Glutamatergic neuron (in vitro differentiated cells): ENCODE measurements at regions not wholly inside any gene's neighbourhood (a gene's known extent, or its start where the extent isn't known, plus 50 kb on each side); places are given as distances from the start of the nearest gene placed in this dataset.

Source experiments
- DNase-seq: peaks from one replicate; pipeline ENCODE4 v3.0.0; 2022
- H3K27ac Mint-ChIP-seq: one replicate; pipeline ENCODE4 v1.8.0; 2020; ENCODE audit warnings: mild to moderate bottlenecking, mixed read lengths, inconsistent platforms; ENCODE audit not compliant: unreplicated experiment
- H3K27me3 Mint-ChIP-seq: one replicate; pipeline ENCODE4 v1.8.0; 2020; ENCODE audit warnings: mild to moderate bottlenecking, moderate library complexity, mixed read lengths, inconsistent platforms; ENCODE audit not compliant: unreplicated experiment
- H3K36me3 Mint-ChIP-seq: one replicate; pipeline ENCODE4 v1.8.0; 2020; ENCODE audit warnings: mild to moderate bottlenecking, mixed read lengths, inconsistent platforms; ENCODE audit not compliant: unreplicated experiment
- H3K4me1 Mint-ChIP-seq: one replicate; pipeline ENCODE4 v1.8.0; 2020; ENCODE audit warnings: mild to moderate bottlenecking, low read depth, mixed read lengths, inconsistent platforms; ENCODE audit not compliant: unreplicated experiment
- H3K4me3 Mint-ChIP-seq: one replicate; pipeline ENCODE4 v1.8.0; 2020; ENCODE audit warnings: mild to moderate bottlenecking, mixed read lengths, inconsistent platforms; ENCODE audit not compliant: unreplicated experiment
- H3K9me3 Mint-ChIP-seq: one replicate; pipeline ENCODE4 v1.8.0; 2020; ENCODE audit warnings: mild to moderate bottlenecking, moderate library complexity, mixed read lengths, inconsistent platforms; ENCODE audit not compliant: unreplicated experiment
- CTCF ChIP-seq: fragments of 200-600 bp; sonication (generic); IDR thresholded peaks from one replicate; pipeline ENCODE4 v1.5.0; 2021; ENCODE audit not compliant: partially characterized antibody, unreplicated experiment

GRCh38 chr11:36945384-36945783, 347.3 kb upstream of the RAG2 start:
- no peak overlapping the region for H3K27ac Mint-ChIP-seq
- DNase-seq: no peak
- no peaks in the 10 kb centered on the region for H3K27me3 Mint-ChIP-seq
- H3K4me3 Mint-ChIP-seq: no peak overlapping the region
- no peaks in the 10 kb centered on the region for H3K4me1 Mint-ChIP-seq
- no peaks in the 10 kb centered on the region for H3K36me3 Mint-ChIP-seq
- TF ChIP-seq CTCF: peak; percentile 55
- no peaks in the 10 kb centered on the region for H3K9me3 Mint-ChIP-seq

- no peaks in the 10 kb centered on the region for H3K4me1 Mint-ChIP-seq
- H3K9me3 Mint-ChIP-seq: no peaks in the 10 kb centered on the region
- TF ChIP-seq CTCF: no peak
- no peaks in the 10 kb centered on the region for H3K27me3 Mint-ChIP-seq
- no peak for DNase-seq
- no peak overlapping the region for H3K4me3 Mint-ChIP-seq
- no peaks in the 10 kb centered on the region for H3K36me3 Mint-ChIP-seq
- no peak overlapping the region for H3K27ac Mint-ChIP-seq
Observed at GRCh38 chr11:36933481-36933880, 335.4 kb upstream of the RAG2 start.

- Mint-ChIP-seq H3K27ac (no peak overlapping the region), H3K27me3 (no peaks in the 10 kb centered on the region), H3K36me3 (no peaks in the 10 kb centered on the region), H3K4me3 (no peak overlapping the region), H3K9me3 (no peaks in the 10 kb centered on the region), H3K4me1 (no peaks in the 10 kb centered on the region)
- no peak for TF ChIP-seq CTCF
- DNase-seq: no peak
Observed at GRCh38 chr11:36931139-36931538, 333.1 kb upstream of the RAG2 start.

GRCh38 chr11:36930256-36930655, 332.2 kb upstream of the RAG2 start:
- Mint-ChIP-seq H3K4me3 (no peak overlapping the region), H3K4me1 (no peaks in the 10 kb centered on the region), H3K36me3 (no peaks in the 10 kb centered on the region), H3K9me3 (no peaks in the 10 kb centered on the region), H3K27ac (no peak overlapping the region), H3K27me3 (no peaks in the 10 kb centered on the region)
- no peak for TF ChIP-seq CTCF
- no peak for DNase-seq

- Mint-ChIP-seq H3K27ac (no peak overlapping the region), H3K27me3 (no peaks in the 10 kb centered on the region), H3K4me1 (no peaks in the 10 kb centered on the region), H3K36me3 (no peaks in the 10 kb centered on the region), H3K4me3 (no peak overlapping the region), H3K9me3 (no peaks in the 10 kb centered on the region)
- no peak for DNase-seq
- TF ChIP-seq CTCF: no peak
Observed at GRCh38 chr11:36929401-36929800, 331.4 kb upstream of the RAG2 start.
